Fibroblast of lung (primary cell): ENCODE measurements at regions not wholly inside any gene's neighbourhood (a gene's known extent, or its start where the extent isn't known, plus 50 kb on each side); places are given as distances from the start of the nearest gene placed in this dataset.

Experiments
- DNase-seq, 2 donors: peaks; one replicate each; pipeline versions ENCODE4 v3.0.0 to v3.0.0-alpha.2; 2010; ENCODE audit warnings: low read depth in 2 of 2
- H2AFZ ChIP-seq: 2 replicates; pipeline ENCODE4 v1.5.1; 2012; ENCODE audit warnings: low read length, control low read depth, inconsistent platforms
- H3K27ac ChIP-seq: 2 replicates; pipeline ENCODE4 v1.5.1; 2011; ENCODE audit warnings: low read length, control low read depth; ENCODE audit not compliant: insufficient read depth
- H3K27me3 ChIP-seq: 2 replicates; pipeline ENCODE4 v1.5.1; 2011; ENCODE audit warnings: mild to moderate bottlenecking, low read length; ENCODE audit not compliant: control insufficient read depth, insufficient read depth
- H3K36me3 ChIP-seq: 2 replicates; pipeline ENCODE4 v1.5.1; 2011; ENCODE audit warnings: low read length; ENCODE audit not compliant: control insufficient read depth, insufficient read depth
- H3K4me1 ChIP-seq: 2 replicates; pipeline ENCODE4 v1.5.1; 2011; ENCODE audit warnings: low read length; ENCODE audit not compliant: control insufficient read depth, insufficient read depth; ENCODE audit errors: extremely low read depth
- H3K4me2 ChIP-seq: 2 replicates; pipeline ENCODE4 v1.5.1; 2011; ENCODE audit warnings: low read length, control low read depth; ENCODE audit not compliant: insufficient read depth; ENCODE audit errors: extremely low read depth
- H3K4me3 ChIP-seq, 4 experiments: fragments of 200-600 bp in 1 of 4; sonication (generic) in 1 of 4; replicated peaks in 1 of 4; 2 replicates each; pipeline ENCODE4 v1.5.1; 2011 to 2016; ENCODE audit warnings: low read length in 4 of 4, low read depth in 3 of 4, mild to moderate bottlenecking in 3 of 4, control low read depth in 2 of 4, inconsistent platforms in 1 of 4, mixed read lengths in 1 of 4; ENCODE audit not compliant: insufficient read depth in 1 of 4; ENCODE audit errors: control extremely low read depth in 1 of 4
- H3K79me2 ChIP-seq: 2 replicates; pipeline ENCODE4 v1.5.1; 2012; ENCODE audit warnings: mild to moderate bottlenecking, low read length, inconsistent platforms; ENCODE audit not compliant: control insufficient read depth, insufficient read depth
- H3K9ac ChIP-seq: 2 replicates; pipeline ENCODE4 v1.5.1; 2011; ENCODE audit warnings: mild to moderate bottlenecking, low read length, control low read depth; ENCODE audit not compliant: insufficient read depth
- H3K9me3 ChIP-seq: 2 replicates; pipeline ENCODE4 v1.5.1; 2012; ENCODE audit warnings: low read depth, low read length; ENCODE audit not compliant: control insufficient read depth, insufficient read depth
- H4K20me1 ChIP-seq: 2 replicates; pipeline ENCODE4 v1.5.1; 2011; ENCODE audit warnings: low read length; ENCODE audit not compliant: control insufficient read depth, insufficient read depth; ENCODE audit errors: extremely low read depth
- EZH2 ChIP-seq: IDR thresholded peaks from 2 replicates; pipeline ENCODE4 v1.5.1; 2012; ENCODE audit warnings: low read length, control low read depth, mild to moderate bottlenecking; ENCODE audit errors: missing control alignments
- TF ChIP-seq, protein P1 (sequence below), 2 donors: IDR thresholded peaks in 1 of 2; conservative IDR thresholded peaks in 1 of 2; 1 replicate in 1 of 2; 2 replicates in 1 of 2; pipeline ENCODE4 v1.5.1; 2011 to 2012; ENCODE audit warnings: low read length in 2 of 2, control low read depth in 1 of 2, inconsistent platforms in 1 of 2, low read depth in 1 of 2, mild to moderate bottlenecking in 1 of 2

DNA sequence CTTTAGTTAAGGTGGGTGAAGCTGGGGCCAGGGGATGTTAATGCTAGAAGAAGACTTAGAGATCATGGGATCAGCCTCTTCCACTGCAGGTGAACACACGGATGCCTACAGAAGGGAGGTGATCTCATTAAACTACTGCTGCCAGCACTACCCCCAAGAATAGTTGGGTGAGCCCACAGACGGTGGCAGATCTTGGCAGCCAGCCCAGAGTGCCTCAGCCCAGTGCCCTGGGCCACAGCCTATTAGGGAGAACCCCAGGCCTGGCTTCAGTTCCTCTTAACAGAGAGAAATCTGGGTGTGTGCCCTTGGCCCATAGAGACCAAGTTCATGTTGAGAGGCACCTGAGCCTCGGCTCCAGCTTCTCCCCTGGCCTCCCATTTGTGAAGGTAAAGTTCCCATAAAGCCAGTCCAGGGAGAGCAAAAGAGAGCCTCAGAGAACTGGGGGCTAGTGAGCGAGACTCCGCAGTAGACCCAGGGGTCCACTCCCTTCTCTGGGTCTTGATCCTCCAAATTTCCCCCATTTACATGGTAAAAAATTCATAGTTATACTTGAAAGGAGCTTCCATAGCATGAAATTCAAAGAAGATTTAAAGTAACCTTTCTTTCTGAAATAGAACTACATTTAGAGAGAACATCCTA, 125.0 kb upstream of the CCND2 start:
- Histone ChIP-seq H3K36me3 (no peaks in the 10 kb centered on the region), H3K9ac (no peak overlapping the region), H3K9me3 (no peaks in the 10 kb centered on the region), H3K4me3 (no peak overlapping the region), H4K20me1 (no peaks in the 10 kb centered on the region), H3K27ac (no peak overlapping the region), H3K79me2 (no peaks in the 10 kb centered on the region), H3K27me3 (no peaks in the 10 kb centered on the region), H3K4me1 (no peaks in the 10 kb centered on the region), H2AFZ (no peak overlapping the region), H3K4me2 (no peak overlapping the region)
- TF ChIP-seq, protein P1, sequence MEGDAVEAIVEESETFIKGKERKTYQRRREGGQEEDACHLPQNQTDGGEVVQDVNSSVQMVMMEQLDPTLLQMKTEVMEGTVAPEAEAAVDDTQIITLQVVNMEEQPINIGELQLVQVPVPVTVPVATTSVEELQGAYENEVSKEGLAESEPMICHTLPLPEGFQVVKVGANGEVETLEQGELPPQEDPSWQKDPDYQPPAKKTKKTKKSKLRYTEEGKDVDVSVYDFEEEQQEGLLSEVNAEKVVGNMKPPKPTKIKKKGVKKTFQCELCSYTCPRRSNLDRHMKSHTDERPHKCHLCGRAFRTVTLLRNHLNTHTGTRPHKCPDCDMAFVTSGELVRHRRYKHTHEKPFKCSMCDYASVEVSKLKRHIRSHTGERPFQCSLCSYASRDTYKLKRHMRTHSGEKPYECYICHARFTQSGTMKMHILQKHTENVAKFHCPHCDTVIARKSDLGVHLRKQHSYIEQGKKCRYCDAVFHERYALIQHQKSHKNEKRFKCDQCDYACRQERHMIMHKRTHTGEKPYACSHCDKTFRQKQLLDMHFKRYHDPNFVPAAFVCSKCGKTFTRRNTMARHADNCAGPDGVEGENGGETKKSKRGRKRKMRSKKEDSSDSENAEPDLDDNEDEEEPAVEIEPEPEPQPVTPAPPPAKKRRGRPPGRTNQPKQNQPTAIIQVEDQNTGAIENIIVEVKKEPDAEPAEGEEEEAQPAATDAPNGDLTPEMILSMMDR (conservative IDR thresholded peaks at IDR 0.05 in 1 of 2, IDR thresholded peaks at IDR 0.05 in 1 of 2; ENCODE audit: low read depth in 1 of 2, low read length in 2 of 2), result no peak
- TF ChIP-seq EZH2, result no peak
- DNase-seq, result no peak

DNA sequence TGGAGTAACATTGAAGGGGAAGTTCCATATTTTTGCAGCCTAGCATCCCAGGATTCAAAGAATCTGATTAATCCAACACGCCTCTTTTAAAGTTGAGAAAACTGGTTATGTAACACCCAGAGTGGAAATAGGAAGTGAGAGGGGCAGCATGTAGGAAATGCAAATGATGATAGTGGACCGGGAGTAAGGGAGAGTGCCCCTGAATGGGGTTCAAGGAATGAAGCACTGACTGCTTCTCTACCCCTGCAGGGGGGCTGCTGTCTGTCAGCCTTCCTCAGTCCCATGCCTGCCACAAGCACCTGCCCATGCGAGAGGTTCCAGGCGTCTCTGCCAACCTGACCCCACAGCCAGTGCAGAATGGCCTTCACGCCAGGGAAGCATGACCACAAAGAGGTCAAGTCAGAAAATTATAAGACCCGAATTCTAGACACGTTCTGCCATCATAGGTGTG, 126.5 kb upstream of the CCND2 start:
- Histone ChIP-seq H4K20me1 (no peaks in the 10 kb centered on the region), H3K27ac (no peak overlapping the region), H3K27me3 (no peaks in the 10 kb centered on the region), H3K4me3 (no peak overlapping the region), H3K4me1 (no peaks in the 10 kb centered on the region), H3K4me2 (no peak overlapping the region), H3K36me3 (no peaks in the 10 kb centered on the region), H3K9ac (no peak overlapping the region), H3K79me2 (no peaks in the 10 kb centered on the region), H2AFZ (no peak overlapping the region), H3K9me3 (no peaks in the 10 kb centered on the region)
- TF ChIP-seq EZH2, result no peak
- TF ChIP-seq, protein P1 (conservative IDR thresholded peaks at IDR 0.05 in 1 of 2, IDR thresholded peaks at IDR 0.05 in 1 of 2; ENCODE audit: low read depth in 1 of 2, low read length in 2 of 2), result no peak
- DNase-seq, result no peak

DNA sequence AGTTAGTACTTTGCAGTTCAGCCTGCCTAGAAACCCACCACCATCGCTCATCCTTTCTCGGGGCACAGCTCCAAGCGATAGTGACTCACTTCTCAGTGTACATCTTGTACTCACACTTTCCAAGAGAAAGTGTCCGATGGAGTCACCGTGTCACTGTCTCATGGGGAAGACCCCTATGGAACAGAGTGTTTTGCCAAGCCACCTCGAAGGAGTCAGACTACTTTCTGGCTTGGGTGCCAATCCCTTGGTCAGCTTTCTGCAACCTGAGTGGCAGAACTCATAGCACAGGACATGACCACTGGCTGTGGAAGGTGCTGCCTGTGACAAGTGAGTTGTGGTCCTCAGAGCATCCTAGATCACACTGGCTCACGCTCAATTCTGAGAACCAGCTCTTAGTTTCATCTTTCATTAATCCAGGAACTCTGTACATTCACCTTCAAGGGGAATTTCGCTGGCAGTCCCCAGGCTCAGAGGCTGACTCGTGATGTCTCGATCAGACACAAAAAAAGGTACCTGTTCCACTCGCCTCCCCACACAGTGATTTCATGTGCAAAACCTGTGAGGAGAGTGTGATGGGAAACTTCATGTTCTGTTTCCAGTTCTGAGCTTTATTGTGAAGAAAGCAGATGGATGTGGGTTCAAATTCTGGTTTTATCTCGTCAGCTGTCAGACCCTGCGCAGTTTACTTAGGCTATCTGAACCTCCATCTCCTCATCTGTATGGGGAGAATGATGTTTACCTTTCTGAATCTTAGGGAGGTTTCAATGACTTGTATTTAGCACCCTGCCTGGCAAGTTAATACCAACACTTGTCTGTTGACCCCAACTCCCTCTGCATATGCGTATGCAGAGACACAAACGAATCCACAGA, 127.3 kb upstream of the CCND2 start:
- Histone ChIP-seq H3K9me3 (no peaks in the 10 kb centered on the region), H3K27me3 (no peaks in the 10 kb centered on the region), H3K36me3 (no peaks in the 10 kb centered on the region), H3K4me3 (no peak overlapping the region), H3K4me1 (no peaks in the 10 kb centered on the region), H3K27ac (no peak overlapping the region), H3K79me2 (no peaks in the 10 kb centered on the region), H2AFZ (no peak overlapping the region), H3K9ac (no peak overlapping the region), H4K20me1 (no peaks in the 10 kb centered on the region), H3K4me2 (no peak overlapping the region)
- TF ChIP-seq, protein P1 (conservative IDR thresholded peaks at IDR 0.05 in 1 of 2, IDR thresholded peaks at IDR 0.05 in 1 of 2; ENCODE audit: low read depth in 1 of 2, low read length in 2 of 2), result no peak
- TF ChIP-seq EZH2, result no peak
- no peak for DNase-seq
